ENCODE measurements at regions not wholly inside any gene's neighbourhood (a gene's known extent, or its start where the extent isn't known, plus 50 kb on each side); places are given as distances from the start of the nearest gene placed in this dataset.

GRCh38 chr6:129932321-129932720, 71.2 kb upstream of the TMEM244 start:
- TF ChIP-seq CTCF (IDR thresholded peaks at IDR 0.05) (no peak), EP300 (IDR thresholded peaks at IDR 0.05) (no peak)
